MM.1S (cell line): ENCODE measurements at regions not wholly inside any gene's neighbourhood (a gene's known extent, or its start where the extent isn't known, plus 50 kb on each side); places are given as distances from the start of the nearest gene placed in this dataset.

ENCODE experiments used
- DNase-seq: peaks from one replicate; pipeline ENCODE4 v3.0.0-alpha.2; 2015
- H2AFZ ChIP-seq: fragments of 300-600 bp; sonication (generic); 2 replicates; pipeline ENCODE4 v1.6.0; 2016; ENCODE audit warnings: antibody characterized with exemption, low read length
- H3F3A ChIP-seq: fragments of 300-600 bp; sonication (generic); 2 replicates; pipeline ENCODE4 v1.6.1; 2016; ENCODE audit warnings: mild to moderate bottlenecking, antibody characterized with exemption, low read length, moderate library complexity, mixed read lengths; ENCODE audit not compliant: insufficient read depth
- H3K27ac ChIP-seq: fragments of 300-600 bp; sonication (generic); 2 replicates; pipeline ENCODE4 v1.5.1; 2016; ENCODE audit warnings: mild to moderate bottlenecking, low read length
- H3K27me3 ChIP-seq: fragments of 300-600 bp; sonication (generic); replicated peaks from 2 replicates; pipeline ENCODE4 v1.6.0; 2016; ENCODE audit warnings: low read length; ENCODE audit not compliant: insufficient read depth
- H3K36me3 ChIP-seq: fragments of 300-600 bp; sonication (generic); replicated peaks from 2 replicates; pipeline ENCODE4 v1.6.1; 2016; ENCODE audit warnings: mild to moderate bottlenecking, low read length, mixed read lengths; ENCODE audit not compliant: insufficient read depth
- H3K4me1 ChIP-seq: fragments of 300-600 bp; sonication (generic); 2 replicates; pipeline ENCODE4 v1.6.1; 2016; ENCODE audit warnings: low read length, mixed read lengths
- H3K4me2 ChIP-seq: fragments of 300-600 bp; sonication (generic); 2 replicates; pipeline ENCODE4 v1.6.0; 2016; ENCODE audit warnings: low read depth, low read length
- H3K4me3 ChIP-seq: fragments of 300-600 bp; sonication (generic); 2 replicates; pipeline ENCODE4 v1.5.1; 2016; ENCODE audit warnings: low read length, mixed read lengths
- H3K79me2 ChIP-seq: fragments of 300-600 bp; sonication (generic); 2 replicates; pipeline ENCODE4 v1.6.1; 2016; ENCODE audit warnings: mixed run types, low read length, mixed read lengths
- H3K9ac ChIP-seq: fragments of 300-600 bp; sonication (generic); 2 replicates; pipeline ENCODE4 v1.6.1; 2016; ENCODE audit warnings: low read length, mixed read lengths
- H3K9me2 ChIP-seq: fragments of 300-600 bp; sonication (generic); replicated peaks from 2 replicates; pipeline ENCODE4 v1.6.1; 2016; ENCODE audit warnings: mild to moderate bottlenecking, low read length, mixed read lengths; ENCODE audit not compliant: insufficient read depth
- H3K9me3 ChIP-seq: fragments of 300-600 bp; sonication (generic); replicated peaks from 2 replicates; pipeline ENCODE4 v1.6.1; 2016; ENCODE audit warnings: mild to moderate bottlenecking, low read length, mixed read lengths; ENCODE audit not compliant: insufficient read depth
- H4K20me1 ChIP-seq: fragments of 300-600 bp; sonication (generic); 2 replicates; pipeline ENCODE4 v1.6.1; 2016; ENCODE audit warnings: mild to moderate bottlenecking, low read length, moderate library complexity, mixed read lengths; ENCODE audit not compliant: insufficient read depth
- CTCF ChIP-seq: fragments of 300-600 bp; sonication (generic); IDR thresholded peaks from 2 replicates; pipeline ENCODE4 v1.5.1; 2016; ENCODE audit warnings: antibody characterized with exemption, low read length, mixed read lengths
- EZH2 ChIP-seq: fragments of 300-600 bp; sonication (generic); optimal IDR thresholded peaks from 2 replicates; pipeline ENCODE3; 2017; ENCODE audit warnings: low read depth, mild to moderate bottlenecking, antibody characterized with exemption, low read length, mixed read lengths
- EZH2phosphoT487 ChIP-seq: fragments of 300-600 bp; sonication (generic); IDR thresholded peaks from 2 replicates; pipeline ENCODE4 v1.6.1; 2018; ENCODE audit warnings: antibody characterized with exemption, low read length

- Histone ChIP-seq H3K27me3 (no peaks in the 10 kb centered on the region), H3K27ac (no peak overlapping the region), H3K4me1 (no peaks in the 10 kb centered on the region), H3K4me2 (no peak overlapping the region), H3K4me3 (no peak overlapping the region), H2AFZ (no peak overlapping the region), H3F3A (no peaks in the 10 kb centered on the region), H3K9ac (no peak overlapping the region), H3K9me3 (no peaks in the 10 kb centered on the region), H3K79me2 (no peaks in the 10 kb centered on the region), H4K20me1 (no peaks in the 10 kb centered on the region), H3K9me2 (no peaks in the 10 kb centered on the region), H3K36me3 (no peaks in the 10 kb centered on the region)
- no peak for DNase-seq
- no peak for TF ChIP-seq EZH2phosphoT487
- TF ChIP-seq EZH2: no peak
- TF ChIP-seq CTCF: no peak
Observed at GRCh38 chr6:166736634-166737033, 109.6 kb upstream of the RPS6KA2 start.

GRCh38 chr6:166733900-166734299, 106.8 kb upstream of the RPS6KA2 start:
- H2AFZ ChIP-seq: no peak overlapping the region
- H3K27me3 ChIP-seq: no peaks in the 10 kb centered on the region
- no peaks in the 10 kb centered on the region for H3K79me2 ChIP-seq
- H3K9me3 ChIP-seq: no peaks in the 10 kb centered on the region
- no peaks in the 10 kb centered on the region for H4K20me1 ChIP-seq
- no peak overlapping the region for H3K4me3 ChIP-seq
- no peaks in the 10 kb centered on the region for H3K36me3 ChIP-seq
- no peaks in the 10 kb centered on the region for H3K4me1 ChIP-seq
- no peak overlapping the region for H3K4me2 ChIP-seq
- no peaks in the 10 kb centered on the region for H3F3A ChIP-seq
- no peaks in the 10 kb centered on the region for H3K9me2 ChIP-seq
- TF ChIP-seq CTCF (no peak), EZH2phosphoT487 (no peak), EZH2 (no peak)
- H3K9ac ChIP-seq: no peak overlapping the region
- DNase-seq: no peak
- H3K27ac ChIP-seq: no peak overlapping the region

GRCh38 chr6:166729658-166730057, 102.6 kb upstream of the RPS6KA2 start:
- Histone ChIP-seq H3K36me3 (no peaks in the 10 kb centered on the region), H3K79me2 (no peaks in the 10 kb centered on the region), H3K4me3 (no peak overlapping the region), H3K9ac (no peak overlapping the region), H3K27me3 (no peaks in the 10 kb centered on the region), H3F3A (no peaks in the 10 kb centered on the region), H4K20me1 (no peaks in the 10 kb centered on the region), H3K4me2 (no peak overlapping the region), H3K4me1 (no peaks in the 10 kb centered on the region), H3K27ac (no peak overlapping the region), H3K9me2 (no peaks in the 10 kb centered on the region), H2AFZ (no peak overlapping the region), H3K9me3 (no peaks in the 10 kb centered on the region)
- no peak for DNase-seq
- TF ChIP-seq EZH2 (no peak), CTCF (no peak), EZH2phosphoT487 (no peak)
